C4-2B (cell line): ENCODE measurements at regions not wholly inside any gene's neighbourhood (a gene's known extent, or its start where the extent isn't known, plus 50 kb on each side); places are given as distances from the start of the nearest gene placed in this dataset.

Source experiments
- H3K27ac ChIP-seq: fragments of 450-650 bp; 2 replicates; pipeline ENCODE4 v1.5.1; 2017
- ZFX ChIP-seq: fragments of 450-650 bp; IDR thresholded peaks from 2 replicates; pipeline ENCODE4 v1.6.1; 2017
- TF ChIP-seq, protein P1 (sequence below): fragments of 450-650 bp; conservative IDR thresholded peaks from 2 replicates; pipeline ENCODE4 v1.5.1; 2017; ENCODE audit warnings: mild to moderate bottlenecking

DNA sequence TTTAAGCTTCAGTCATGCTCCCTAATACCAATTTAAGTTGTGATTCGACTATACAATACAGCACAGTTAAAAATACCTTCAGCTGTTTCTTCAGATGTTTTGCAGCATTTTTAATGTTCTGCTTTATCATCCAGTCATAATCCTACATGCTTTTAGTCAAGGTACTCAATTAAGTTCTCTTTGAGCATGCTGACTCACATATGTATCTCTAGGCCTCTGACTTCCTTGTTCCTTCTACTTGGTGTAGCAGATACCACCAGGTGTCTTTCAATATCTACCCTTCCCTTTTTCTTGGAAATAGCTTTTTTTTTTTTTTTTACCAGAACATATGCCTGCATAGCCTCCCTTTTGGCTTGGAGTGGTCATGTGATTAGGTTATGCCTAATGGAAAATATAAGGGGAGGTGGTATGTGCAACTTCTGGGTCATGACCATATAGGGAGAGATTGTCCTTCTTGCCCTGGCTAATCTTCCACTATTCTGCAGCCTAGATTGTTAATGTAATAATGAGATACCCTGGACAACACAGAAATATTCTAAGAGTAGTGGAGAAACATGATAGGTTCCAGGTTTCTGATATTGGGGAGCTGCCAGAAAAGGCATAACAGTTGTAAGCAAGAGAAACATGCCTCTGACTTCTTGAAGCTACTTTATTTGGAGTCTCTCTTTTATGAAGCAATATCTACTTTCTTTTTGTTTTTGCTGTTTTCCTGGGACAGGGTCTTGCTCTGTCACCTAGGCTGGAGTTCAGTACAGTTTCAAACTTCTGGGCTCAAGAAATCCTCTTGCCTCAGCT is 737.2 kb upstream of the SLIT2 start:
- H3K27ac ChIP-seq: no peak overlapping the region
- TF ChIP-seq, protein P1, sequence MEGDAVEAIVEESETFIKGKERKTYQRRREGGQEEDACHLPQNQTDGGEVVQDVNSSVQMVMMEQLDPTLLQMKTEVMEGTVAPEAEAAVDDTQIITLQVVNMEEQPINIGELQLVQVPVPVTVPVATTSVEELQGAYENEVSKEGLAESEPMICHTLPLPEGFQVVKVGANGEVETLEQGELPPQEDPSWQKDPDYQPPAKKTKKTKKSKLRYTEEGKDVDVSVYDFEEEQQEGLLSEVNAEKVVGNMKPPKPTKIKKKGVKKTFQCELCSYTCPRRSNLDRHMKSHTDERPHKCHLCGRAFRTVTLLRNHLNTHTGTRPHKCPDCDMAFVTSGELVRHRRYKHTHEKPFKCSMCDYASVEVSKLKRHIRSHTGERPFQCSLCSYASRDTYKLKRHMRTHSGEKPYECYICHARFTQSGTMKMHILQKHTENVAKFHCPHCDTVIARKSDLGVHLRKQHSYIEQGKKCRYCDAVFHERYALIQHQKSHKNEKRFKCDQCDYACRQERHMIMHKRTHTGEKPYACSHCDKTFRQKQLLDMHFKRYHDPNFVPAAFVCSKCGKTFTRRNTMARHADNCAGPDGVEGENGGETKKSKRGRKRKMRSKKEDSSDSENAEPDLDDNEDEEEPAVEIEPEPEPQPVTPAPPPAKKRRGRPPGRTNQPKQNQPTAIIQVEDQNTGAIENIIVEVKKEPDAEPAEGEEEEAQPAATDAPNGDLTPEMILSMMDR: no peak

DNA sequence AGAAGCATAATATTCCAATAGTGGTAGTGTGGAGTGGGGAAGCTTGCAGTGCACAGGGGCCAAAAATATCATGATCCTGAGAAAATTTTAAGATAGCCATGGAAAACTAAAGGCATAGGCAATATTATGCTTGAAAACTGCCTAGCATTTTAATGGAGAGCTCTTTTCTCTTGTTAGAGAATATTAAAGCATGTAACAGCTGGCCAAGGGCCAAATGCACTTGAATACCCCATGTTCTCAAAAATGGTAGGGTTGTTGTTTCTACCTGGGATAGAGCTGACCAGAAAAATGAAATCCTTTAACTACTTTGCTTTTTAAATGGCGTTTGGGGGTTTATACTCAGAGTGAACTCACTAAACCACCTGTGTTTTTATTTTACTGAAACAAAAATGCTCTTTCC is 739.6 kb upstream of the SLIT2 start:
- no peak for TF ChIP-seq ZFX
- TF ChIP-seq, protein P1: no peak

DNA sequence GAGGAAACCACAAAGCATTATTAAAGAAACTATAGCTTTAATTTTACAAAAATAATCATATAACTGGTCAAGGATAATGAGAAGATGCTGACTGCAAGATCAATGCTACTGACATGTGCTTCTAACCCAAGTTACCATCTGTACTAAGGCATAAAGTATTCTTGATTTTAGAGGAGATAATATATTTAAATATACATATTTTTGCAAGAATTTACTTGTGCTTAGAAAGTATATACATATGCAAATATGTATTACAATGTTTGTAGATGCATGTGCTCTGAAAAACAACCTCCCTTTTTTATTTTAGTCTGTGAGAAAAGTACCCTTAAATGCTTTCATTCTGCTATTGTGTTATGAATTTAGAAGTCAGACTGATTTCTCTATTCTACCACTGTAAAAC is 740.7 kb upstream of the SLIT2 start:
- TF ChIP-seq ZFX: no peak
- TF ChIP-seq, protein P1: no peak
- H3K27ac ChIP-seq: no peak overlapping the region

More for the DNA sequence above, 739.6 kb upstream of the SLIT2 start:
- H3K27ac ChIP-seq: no peak overlapping the region

DNA sequence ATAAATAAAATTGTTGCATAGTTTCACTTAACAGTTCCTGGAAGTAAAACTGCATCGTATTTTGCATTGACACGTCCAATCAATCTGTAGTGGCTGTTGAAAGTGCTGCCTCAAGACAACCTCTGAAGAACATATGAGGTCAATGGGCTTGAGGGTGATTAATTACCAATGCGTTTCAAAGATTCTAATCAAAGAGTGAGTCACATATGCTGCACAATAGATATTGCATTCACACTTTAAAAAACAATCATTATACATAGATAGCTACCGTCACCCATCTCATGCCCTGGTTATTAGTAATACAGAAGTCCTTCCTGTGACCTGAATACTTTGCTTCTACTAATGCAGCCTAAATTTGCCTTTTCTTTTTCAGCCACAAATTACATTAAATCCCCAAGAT is 743.3 kb upstream of the SLIT2 start:
- no peak overlapping the region for H3K27ac ChIP-seq
- TF ChIP-seq ZFX: no peak
- TF ChIP-seq, protein P1: no peak

DNA sequence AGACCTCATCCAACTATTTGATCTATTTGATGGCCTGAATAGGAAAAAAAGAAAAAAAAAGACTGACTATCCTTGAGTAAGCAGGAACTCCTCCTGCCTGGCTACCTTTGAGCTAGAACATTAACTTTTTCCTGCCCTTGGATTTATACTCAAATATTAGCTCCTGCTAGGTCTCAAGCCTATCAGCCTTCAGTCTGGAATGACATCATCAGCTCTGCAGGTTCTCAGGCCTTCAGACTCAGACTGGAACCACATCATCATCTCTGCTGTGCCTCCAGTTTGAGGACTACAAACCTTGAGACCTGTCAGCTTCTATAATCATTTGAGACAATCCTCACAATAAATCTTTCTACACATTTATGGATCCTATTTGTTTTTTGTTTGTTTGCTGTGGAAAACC is 754.0 kb upstream of the SLIT2 start:
- TF ChIP-seq, protein P1: no peak
- no peak for TF ChIP-seq ZFX

DNA sequence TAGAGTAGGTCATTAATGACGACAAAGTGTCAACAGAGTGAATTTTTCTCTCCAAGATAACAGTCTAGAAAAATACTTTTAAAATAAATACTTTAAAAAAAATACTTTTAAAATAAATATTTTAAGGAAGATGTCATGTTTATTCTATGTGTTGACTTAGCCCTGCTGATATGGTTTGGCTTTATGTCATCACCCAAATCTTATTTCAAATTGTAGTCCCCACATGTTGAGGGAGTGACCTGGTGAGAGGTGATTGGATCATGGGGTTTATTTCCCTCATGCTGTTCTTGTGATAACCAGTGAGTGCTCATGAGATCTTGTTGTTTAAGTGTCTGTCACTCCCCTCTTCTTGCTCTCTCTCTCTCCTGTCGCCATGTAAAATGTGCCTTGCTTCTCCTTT is 754.9 kb upstream of the SLIT2 start:
- H3K27ac ChIP-seq: no peak overlapping the region
- TF ChIP-seq, protein P1: no peak
- TF ChIP-seq ZFX: no peak

More for the DNA sequence above, 754.0 kb upstream of the SLIT2 start:
- H3K27ac ChIP-seq: no peak overlapping the region

DNA sequence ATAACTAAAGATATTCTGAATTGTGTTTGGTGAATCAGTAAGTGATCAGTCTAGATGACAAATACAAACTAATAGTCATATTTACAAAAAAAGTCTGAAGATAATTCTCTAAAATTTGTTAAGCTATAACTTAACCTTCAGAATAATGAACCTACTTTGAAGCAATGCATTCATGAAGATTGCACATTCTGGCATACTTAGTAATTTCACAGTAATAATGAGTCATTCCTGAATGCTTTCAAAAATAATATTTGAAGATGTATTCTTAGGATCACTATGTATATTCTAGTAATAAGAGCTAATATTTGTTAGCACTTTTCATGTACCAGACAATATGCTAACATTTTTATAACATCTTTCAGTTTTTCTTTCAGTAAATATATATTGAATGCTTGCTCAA is 756.7 kb upstream of the SLIT2 start:
- H3K27ac ChIP-seq: no peak overlapping the region
- TF ChIP-seq, protein P1: no peak
